Breast epithelium (tissue), 3 donors: ENCODE measurements at regions not wholly inside any gene's neighbourhood (a gene's known extent, or its start where the extent isn't known, plus 50 kb on each side); places are given as distances from the start of the nearest gene placed in this dataset.

Source experiments
- CTCF ChIP-seq, 3 donors: fragments of 450-650 bp; IDR thresholded peaks; one replicate each; pipeline ENCODE4 v1.5.1; 2016 to 2017; ENCODE audit warnings: antibody characterized with exemption in 3 of 3, mild to moderate bottlenecking in 3 of 3, moderate library complexity in 3 of 3
- POLR2A ChIP-seq: fragments of 450-650 bp; IDR thresholded peaks from one replicate; pipeline ENCODE4 v1.6.1; 2016; ENCODE audit warnings: antibody characterized with exemption, mild to moderate bottlenecking, moderate library complexity

- TF ChIP-seq POLR2A = no peak
- TF ChIP-seq CTCF (IDR thresholded peaks at IDR 0.05) = no peak
Observed at GRCh38 chr5:125049721-125050702, 303.6 kb upstream of the ZNF608 start.
